Mesenchymal stem cell (in vitro differentiated cells and primary cell): ENCODE measurements at regions not wholly inside any gene's neighbourhood (a gene's known extent, or its start where the extent isn't known, plus 50 kb on each side); places are given as distances from the start of the nearest gene placed in this dataset.

Source experiments
- DNase-seq: peaks from one replicate; pipeline ENCODE4 v3.0.0-alpha.2; 2013
- H2AFZ ChIP-seq: one replicate; pipeline ENCODE4 v1.6.1; 2013; ENCODE audit warnings: low read depth, mild to moderate bottlenecking, control low read depth, inconsistent platforms, low read length, moderate library complexity
- H2AK5ac ChIP-seq: 2 replicates; pipeline ENCODE4 v1.6.1; 2013; ENCODE audit warnings: low read length, moderate library complexity, mild to moderate bottlenecking, inconsistent platforms; ENCODE audit not compliant: severe bottlenecking
- H2BK120ac ChIP-seq: one replicate; pipeline ENCODE4 v1.6.1; 2013; ENCODE audit warnings: low read depth, mild to moderate bottlenecking, inconsistent platforms, low read length, moderate library complexity
- H2BK12ac ChIP-seq, 2 experiments: one replicate each; pipeline ENCODE4 v1.6.1; 2013; ENCODE audit warnings: inconsistent platforms in 2 of 2, low read length in 2 of 2, mild to moderate bottlenecking in 2 of 2, moderate library complexity in 2 of 2, control low read depth in 1 of 2
- H2BK15ac ChIP-seq: one replicate; pipeline ENCODE4 v1.6.1; 2013; ENCODE audit warnings: mild to moderate bottlenecking, low read depth, inconsistent platforms; ENCODE audit not compliant: poor library complexity, severe bottlenecking
- H2BK5ac ChIP-seq: 2 replicates; pipeline ENCODE4 v1.6.1; 2013; ENCODE audit warnings: low read depth, mild to moderate bottlenecking, low read length, control low read depth, inconsistent platforms; ENCODE audit not compliant: poor library complexity, severe bottlenecking
- H3K14ac ChIP-seq, 2 experiments: one replicate each; pipeline ENCODE4 v1.6.1; 2013; ENCODE audit warnings: inconsistent platforms in 2 of 2, low read length in 2 of 2, control low read depth in 1 of 2, mild to moderate bottlenecking in 1 of 2, moderate library complexity in 1 of 2
- H3K18ac ChIP-seq, 2 experiments: one replicate each; pipeline ENCODE4 v1.6.1; 2013; ENCODE audit warnings: inconsistent platforms in 2 of 2, low read length in 2 of 2, control low read depth in 1 of 2, low read depth in 1 of 2, mild to moderate bottlenecking in 1 of 2
- H3K23ac ChIP-seq, 2 experiments: one replicate each; pipeline ENCODE4 v1.6.1; 2013; ENCODE audit warnings: inconsistent platforms in 2 of 2, low read length in 2 of 2, mild to moderate bottlenecking in 2 of 2, moderate library complexity in 2 of 2, control low read depth in 1 of 2
- H3K27ac ChIP-seq: 2 replicates; pipeline ENCODE4 v1.5.1; 2013; ENCODE audit warnings: mild to moderate bottlenecking, moderate library complexity, low read length, control low read depth, inconsistent platforms; ENCODE audit not compliant: poor library complexity, severe bottlenecking
- H3K27me3 ChIP-seq, 2 experiments: 2 replicates each; pipeline versions ENCODE4 v1.6.1 to v1.7.0; 2013; ENCODE audit warnings: low read length in 2 of 2, mild to moderate bottlenecking in 2 of 2, moderate library complexity in 2 of 2, control low read depth in 1 of 2, inconsistent platforms in 1 of 2; ENCODE audit not compliant: control insufficient read depth in 1 of 2, insufficient read depth in 1 of 2
- H3K36me3 ChIP-seq, 2 experiments: 2 replicates each; pipeline versions ENCODE4 v1.6.1 to v1.7.0; 2013; ENCODE audit warnings: low read length in 2 of 2, control low read depth in 1 of 2, inconsistent platforms in 1 of 2, low read depth in 1 of 2, mild to moderate bottlenecking in 1 of 2; ENCODE audit not compliant: insufficient read depth in 2 of 2, control insufficient read depth in 1 of 2
- H3K4ac ChIP-seq, 2 experiments: one replicate each; pipeline ENCODE4 v1.6.1; 2013; ENCODE audit warnings: inconsistent platforms in 2 of 2, low read length in 2 of 2, mild to moderate bottlenecking in 2 of 2, moderate library complexity in 2 of 2, control low read depth in 1 of 2, low read depth in 1 of 2
- H3K4me1 ChIP-seq: 2 replicates; pipeline ENCODE4 v1.6.1; 2013; ENCODE audit warnings: low read depth, low read length, control low read depth; ENCODE audit not compliant: control insufficient read depth, insufficient read depth
- H3K4me2 ChIP-seq: 2 replicates; pipeline ENCODE4 v1.6.1; 2013; ENCODE audit warnings: low read length, mild to moderate bottlenecking, inconsistent platforms; ENCODE audit not compliant: poor library complexity, severe bottlenecking
- H3K4me3 ChIP-seq, 2 experiments: 2 replicates each; pipeline versions ENCODE4 v1.5.1 to v1.7.0; 2013; ENCODE audit warnings: low read length in 2 of 2, mild to moderate bottlenecking in 2 of 2, control low read depth in 1 of 2, low read depth in 1 of 2; ENCODE audit not compliant: insufficient read depth in 1 of 2
- H3K79me1 ChIP-seq: replicated peaks from 2 replicates; pipeline ENCODE4 v1.6.1; 2013; ENCODE audit warnings: mild to moderate bottlenecking, control low read depth, low read length, inconsistent platforms; ENCODE audit not compliant: poor library complexity, severe bottlenecking
- H3K9ac ChIP-seq: 2 replicates; pipeline ENCODE4 v1.7.0; 2013; ENCODE audit warnings: mild to moderate bottlenecking, low read length, moderate library complexity
- H3K9me3 ChIP-seq: 2 replicates; pipeline ENCODE4 v1.7.0; 2013; ENCODE audit warnings: mild to moderate bottlenecking, low read length; ENCODE audit not compliant: control insufficient read depth
- H4K8ac ChIP-seq: one replicate; pipeline ENCODE4 v1.6.1; 2013; ENCODE audit warnings: inconsistent platforms, mild to moderate bottlenecking, low read length, moderate library complexity
- H4K91ac ChIP-seq: one replicate; pipeline ENCODE4 v1.6.1; 2013; ENCODE audit warnings: mild to moderate bottlenecking, low read length, inconsistent platforms
- WGBS: methylation state at CpG from one replicate; pipeline ENCODE4 v1.1.7; 2013; ENCODE audit warnings: mixed read lengths; 5-methylcytosine and 5-hydroxymethylcytosine counted together

- no peak overlapping the region for H4K8ac ChIP-seq
- H3K18ac ChIP-seq, result peak overlapping the region; percentile 28 to 60
- H3K4me3 ChIP-seq, result peak overlapping the region in 1 of 2 experiments; percentile 39
- peak overlapping the region; percentile 35 for H2AK5ac ChIP-seq
- peak overlapping the region in 1 of 2 experiments; percentile 21 for H2BK12ac ChIP-seq
- no peak overlapping the region for H3K23ac ChIP-seq
- H4K91ac ChIP-seq, result no peak overlapping the region
- no peak overlapping the region for H3K9ac ChIP-seq
- DNase-seq, result no peak
- peak overlapping the region; percentile 91 for H2BK15ac ChIP-seq
- peak overlapping the region in 1 of 2 experiments; percentile 17 for H3K4ac ChIP-seq
- H3K4me1 ChIP-seq, result peaks cover 12% of the 10 kb centered on the region
- no peak overlapping the region for H3K14ac ChIP-seq
- H3K36me3 ChIP-seq, result no peaks in the 10 kb centered on the region
- no peak overlapping the region for H2BK120ac ChIP-seq
- H3K9me3 ChIP-seq, result no peaks in the 10 kb centered on the region
- no peak overlapping the region for H2AFZ ChIP-seq
- H3K4me2 ChIP-seq, result peak overlapping the region; percentile 1
- no peaks in the 10 kb centered on the region for H3K27me3 ChIP-seq
- H3K79me1 ChIP-seq, result no peaks in the 10 kb centered on the region
- no peak overlapping the region for H2BK5ac ChIP-seq
- WGBS, result 93% methylated on average over 10 of the region's 12 CpGs
- H3K27ac ChIP-seq, result peak overlapping the region; percentile 3
Observed at GRCh38 chr5:124907098-124907644, 160.7 kb upstream of the ZNF608 start.

DNA sequence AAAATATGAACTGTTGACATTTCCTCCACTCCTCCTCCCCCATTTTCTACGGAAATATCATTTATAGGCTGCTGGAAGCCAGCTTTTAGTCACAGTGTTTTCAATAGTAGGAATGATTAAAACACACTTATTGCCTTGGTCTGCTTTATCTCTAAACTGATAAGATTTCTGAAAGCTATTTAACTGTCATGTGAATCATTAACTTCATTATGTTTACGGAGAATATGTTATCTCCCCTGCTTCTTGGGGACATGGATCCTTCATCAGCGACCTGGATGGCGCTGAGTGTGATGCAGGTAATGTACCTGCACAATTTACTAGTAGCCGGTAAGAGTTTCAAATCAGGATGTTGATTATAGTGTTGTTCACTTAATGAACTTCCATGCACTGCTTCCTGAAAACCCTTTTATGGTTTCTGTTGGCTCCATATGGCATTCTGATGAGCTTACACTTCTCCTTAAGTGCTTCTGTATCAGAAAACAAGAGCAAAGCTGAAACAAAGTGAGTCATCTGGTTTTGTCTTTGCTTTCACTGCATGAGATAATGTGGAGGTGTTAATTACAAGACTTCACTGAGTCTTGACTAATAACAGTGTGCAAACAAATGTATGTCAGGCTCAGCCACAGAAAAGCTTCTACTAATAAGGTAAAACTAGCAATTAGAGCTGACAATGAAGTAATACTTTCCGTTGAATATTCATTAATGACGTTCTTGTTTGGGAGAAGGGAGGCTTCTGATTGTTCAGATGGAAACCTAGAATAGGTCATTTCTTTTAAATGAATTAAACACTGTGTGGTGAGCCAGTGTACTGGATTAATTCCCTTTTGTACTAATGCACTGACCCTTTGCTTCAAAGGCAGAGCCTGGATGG is 162.4 kb upstream of the ZNF608 start:
- H4K91ac ChIP-seq, result no peak overlapping the region
- 34% methylated on average over 6 of the region's 7 CpGs for WGBS

DNA sequence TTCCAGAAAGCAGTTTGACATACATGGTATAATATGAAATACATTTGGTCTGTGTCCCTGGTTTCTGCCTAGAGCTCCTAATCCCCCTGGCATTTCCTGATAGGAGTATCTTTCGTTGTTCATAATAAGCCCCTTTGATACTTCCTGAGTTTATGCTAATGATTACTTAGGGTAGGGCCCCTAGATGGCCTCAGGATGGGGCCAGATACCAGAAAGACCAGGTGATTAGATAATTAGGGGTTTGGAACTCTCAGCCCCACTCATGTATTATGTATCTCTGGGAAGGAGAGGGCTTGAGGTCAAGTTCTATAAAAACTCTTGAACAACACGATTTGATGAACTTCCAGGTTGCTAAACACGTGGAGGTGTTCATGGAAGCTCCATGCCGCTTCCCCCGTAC is 163.3 kb upstream of the ZNF608 start:
- H4K91ac ChIP-seq, result no peak overlapping the region
- H3K36me3 ChIP-seq, result no peaks in the 10 kb centered on the region
- H3K9ac ChIP-seq, result no peak overlapping the region
- DNase-seq, result no peak
- H3K4me1 ChIP-seq, result peaks cover 10% of the 10 kb centered on the region
- H3K9me3 ChIP-seq, result no peaks in the 10 kb centered on the region
- no peak overlapping the region for H3K23ac ChIP-seq
- 83% methylated on average over 4 of the region's 5 CpGs for WGBS
- no peaks in the 10 kb centered on the region for H3K79me1 ChIP-seq
- no peak overlapping the region for H3K4me3 ChIP-seq
- no peak overlapping the region for H3K4ac ChIP-seq
- H2AK5ac ChIP-seq, result no peak overlapping the region
- H3K14ac ChIP-seq, result no peak overlapping the region
- H3K4me2 ChIP-seq, result no peak overlapping the region
- H2BK15ac ChIP-seq, result no peak overlapping the region
- no peak overlapping the region for H2BK12ac ChIP-seq
- no peak overlapping the region for H4K8ac ChIP-seq
- no peak overlapping the region for H3K18ac ChIP-seq
- H3K27me3 ChIP-seq, result no peaks in the 10 kb centered on the region
- H2BK5ac ChIP-seq, result no peak overlapping the region
- H2AFZ ChIP-seq, result no peak overlapping the region
- H3K27ac ChIP-seq, result no peak overlapping the region
- no peak overlapping the region for H2BK120ac ChIP-seq

More for the DNA sequence above, 162.4 kb upstream of the ZNF608 start:
- Histone ChIP-seq H3K23ac (no peak overlapping the region), H3K4me2 (no peak overlapping the region), H2BK12ac (no peak overlapping the region), H3K14ac (no peak overlapping the region), H2AK5ac (no peak overlapping the region), H2AFZ (no peak overlapping the region), H3K9me3 (no peaks in the 10 kb centered on the region), H3K27me3 (no peaks in the 10 kb centered on the region), H3K4me3 (no peak overlapping the region), H2BK120ac (no peak overlapping the region), H3K36me3 (no peaks in the 10 kb centered on the region), H4K8ac (no peak overlapping the region), H3K79me1 (no peaks in the 10 kb centered on the region), H3K4me1 (peaks cover 10% of the 10 kb centered on the region), H2BK5ac (no peak overlapping the region), H3K4ac (no peak overlapping the region), H2BK15ac (no peak overlapping the region), H3K27ac (no peak overlapping the region), H3K18ac (no peak overlapping the region), H3K9ac (no peak overlapping the region)
- DNase-seq, result peak; percentile 79

- H2AK5ac ChIP-seq, result no peak overlapping the region
- H3K14ac ChIP-seq, result no peak overlapping the region
- peaks cover 10% of the 10 kb centered on the region for H3K4me1 ChIP-seq
- no peaks in the 10 kb centered on the region for H3K36me3 ChIP-seq
- no peak overlapping the region for H4K8ac ChIP-seq
- no peak overlapping the region for H3K27ac ChIP-seq
- no peaks in the 10 kb centered on the region for H3K79me1 ChIP-seq
- H2BK12ac ChIP-seq, result peak overlapping the region in 1 of 2 experiments; percentile 6
- H2BK120ac ChIP-seq, result no peak overlapping the region
- H3K23ac ChIP-seq, result no peak overlapping the region
- no peak overlapping the region for H4K91ac ChIP-seq
- H3K18ac ChIP-seq, result no peak overlapping the region
- no peaks in the 10 kb centered on the region for H3K27me3 ChIP-seq
- no peak overlapping the region for H3K4ac ChIP-seq
- H3K4me3 ChIP-seq, result no peak overlapping the region
- WGBS, result 93% methylated on average over 2 of the region's 3 CpGs
- H2BK15ac ChIP-seq, result no peak overlapping the region
- no peak overlapping the region for H2BK5ac ChIP-seq
- H3K9me3 ChIP-seq, result no peaks in the 10 kb centered on the region
- H2AFZ ChIP-seq, result no peak overlapping the region
- no peak overlapping the region for H3K9ac ChIP-seq
- no peak overlapping the region for H3K4me2 ChIP-seq
- no peak for DNase-seq
Observed at GRCh38 chr5:124910354-124911016, 164.0 kb upstream of the ZNF608 start.
